Keratinocyte (primary cell): ENCODE measurements at regions not wholly inside any gene's neighbourhood (a gene's known extent, or its start where the extent isn't known, plus 50 kb on each side); places are given as distances from the start of the nearest gene placed in this dataset.

Experiments used
- DNase-seq: peaks from one replicate; pipeline ENCODE4 v3.0.0-alpha.2; 2011; ENCODE audit warnings: low read depth, missing footprints, low spot score
- FAIRE-seq: peaks from 2 replicates; lab custom pipeline; 2011; peaks lifted over from hg19 to GRCh38; lab: Jason Lieb, UNC
- H2AFZ ChIP-seq: 2 replicates; pipeline ENCODE4 v1.6.0; 2012; ENCODE audit warnings: low read length, control low read depth, inconsistent platforms; ENCODE audit not compliant: control insufficient read depth
- H3K27ac ChIP-seq: 2 replicates; pipeline ENCODE4 v1.5.1; 2011; ENCODE audit warnings: low read length; ENCODE audit not compliant: control insufficient read depth, insufficient read depth
- H3K27me3 ChIP-seq: 3 replicates; pipeline ENCODE4 v1.6.0; 2011; ENCODE audit warnings: low read length; ENCODE audit not compliant: control insufficient read depth, insufficient read depth; ENCODE audit errors: extremely low read depth
- H3K36me3 ChIP-seq, 2 experiments: 2 replicates in 1 of 2; 3 replicates in 1 of 2; pipeline ENCODE4 v1.5.1; 2011; ENCODE audit warnings: low read length in 2 of 2, mild to moderate bottlenecking in 1 of 2; ENCODE audit not compliant: control insufficient read depth in 2 of 2, insufficient read depth in 2 of 2; ENCODE audit errors: extremely low read depth in 1 of 2
- H3K4me1 ChIP-seq: 3 replicates; pipeline ENCODE4 v1.5.1; 2011; ENCODE audit warnings: low read length; ENCODE audit not compliant: control insufficient read depth, insufficient read depth; ENCODE audit errors: extremely low read depth
- H3K4me2 ChIP-seq: 3 replicates; pipeline ENCODE4 v1.6.0; 2011; ENCODE audit warnings: low read depth, low read length; ENCODE audit not compliant: control insufficient read depth, insufficient read depth; ENCODE audit errors: extremely low read depth
- H3K4me3 ChIP-seq, 3 experiments: fragments of 200-600 bp in 1 of 3; sonication (generic) in 1 of 3; 2 replicates in 2 of 3; 3 replicates in 1 of 3; pipeline ENCODE4 v1.5.1; 2011 to 2016; ENCODE audit warnings: low read length in 3 of 3, mild to moderate bottlenecking in 3 of 3, control low read depth in 2 of 3, inconsistent platforms in 1 of 3, low read depth in 1 of 3, mixed read lengths in 1 of 3, mixed run types in 1 of 3, moderate library complexity in 1 of 3; ENCODE audit not compliant: control insufficient read depth in 2 of 3, insufficient read depth in 2 of 3; ENCODE audit errors: extremely low read depth in 1 of 3
- H3K79me2 ChIP-seq: 2 replicates; pipeline ENCODE4 v1.6.0; 2012; ENCODE audit warnings: low read length; ENCODE audit not compliant: control insufficient read depth, insufficient read depth
- H3K9ac ChIP-seq: 3 replicates; pipeline ENCODE4 v1.6.0; 2011; ENCODE audit warnings: low read length; ENCODE audit not compliant: control insufficient read depth, insufficient read depth; ENCODE audit errors: extremely low read depth
- H3K9me1 ChIP-seq: 3 replicates; pipeline ENCODE4 v1.6.0; 2011; ENCODE audit warnings: low read length; ENCODE audit not compliant: control insufficient read depth, insufficient read depth; ENCODE audit errors: extremely low read depth
- H3K9me3 ChIP-seq: 2 replicates; pipeline ENCODE4 v1.5.1; 2012; ENCODE audit warnings: low read depth, low read length; ENCODE audit not compliant: control insufficient read depth
- H4K20me1 ChIP-seq: 3 replicates; pipeline ENCODE4 v1.6.0; 2011; ENCODE audit warnings: low read length; ENCODE audit not compliant: control insufficient read depth, insufficient read depth; ENCODE audit errors: extremely low read depth
- CTCF ChIP-seq, 3 experiments: IDR thresholded peaks in 1 of 3; conservative IDR thresholded peaks in 1 of 3; optimal IDR thresholded peaks in 1 of 3; 2 replicates in 2 of 3; 3 replicates in 1 of 3; pipeline versions ENCODE3 to v1.5.1; 2011; ENCODE audit warnings: low read length in 3 of 3, mild to moderate bottlenecking in 3 of 3, moderate library complexity in 2 of 3, control low read depth in 1 of 3, inconsistent platforms in 1 of 3; ENCODE audit not compliant: insufficient read depth in 2 of 3; ENCODE audit errors: extremely low read depth in 1 of 3
- EZH2 ChIP-seq: IDR thresholded peaks from one replicate; pipeline ENCODE4 v1.6.1; 2012; ENCODE audit warnings: inconsistent platforms, mild to moderate bottlenecking, low read length, moderate library complexity
- dilution Hi-C: fragments of 300-500 bp; cut with MboI; formaldehyde crosslinking; loops from one replicate; pipeline ENCODE4 v1.7.0; 2020; ENCODE audit warnings: low sequenced_read_pairs; ENCODE audit not compliant: extremely low pct_ligation_motif_present

- H3K9me3 ChIP-seq, result no peaks in the 10 kb centered on the region
- H3K36me3 ChIP-seq, result no peaks in the 10 kb centered on the region
- no peaks in the 10 kb centered on the region for H3K79me2 ChIP-seq
- H3K9me1 ChIP-seq, result no peaks in the 10 kb centered on the region
- no peak overlapping the region for H2AFZ ChIP-seq
- no peak overlapping the region for H3K27ac ChIP-seq
- H4K20me1 ChIP-seq, result no peaks in the 10 kb centered on the region
- no peaks in the 10 kb centered on the region for H3K4me1 ChIP-seq
- no peak overlapping the region for H3K4me3 ChIP-seq
- no peaks in the 10 kb centered on the region for H3K27me3 ChIP-seq
- dilution Hi-C loops, result no loop called here
- DNase-seq, result no peak
- no peak for FAIRE-seq
- TF ChIP-seq EZH2, result no peak
- no peak for TF ChIP-seq CTCF (optimal IDR thresholded peaks at IDR 0.05 in 1 of 3, IDR thresholded peaks at IDR 0.05 in 1 of 3, conservative IDR thresholded peaks at IDR 0.05 in 1 of 3; ENCODE audit: extremely low read depth in 1 of 3, insufficient read depth in 2 of 3, low read length in 3 of 3)
- no peak overlapping the region for H3K4me2 ChIP-seq
- no peak overlapping the region for H3K9ac ChIP-seq
Measured at GRCh38 chr3:117903226-117903625, 1131.4 kb downstream of the IGSF11 start.

- Histone ChIP-seq H3K4me1 (no peaks in the 10 kb centered on the region), H3K79me2 (no peaks in the 10 kb centered on the region), H3K27me3 (no peaks in the 10 kb centered on the region), H3K9ac (no peak overlapping the region), H3K9me3 (no peaks in the 10 kb centered on the region), H4K20me1 (no peaks in the 10 kb centered on the region), H3K4me3 (no peak overlapping the region), H3K27ac (no peak overlapping the region), H2AFZ (no peak overlapping the region), H3K36me3 (no peaks in the 10 kb centered on the region), H3K4me2 (no peak overlapping the region), H3K9me1 (no peaks in the 10 kb centered on the region)
- DNase-seq (no peak), FAIRE-seq (no peak)
- dilution Hi-C loops, result no loop called here
- TF ChIP-seq EZH2 (no peak), CTCF (optimal IDR thresholded peaks at IDR 0.05 in 1 of 3, IDR thresholded peaks at IDR 0.05 in 1 of 3, conservative IDR thresholded peaks at IDR 0.05 in 1 of 3; ENCODE audit: extremely low read depth in 1 of 3, insufficient read depth in 2 of 3, low read length in 3 of 3) (no peak)
Measured at GRCh38 chr3:117910820-117911521, 1123.7 kb downstream of the IGSF11 start.
